GM06990 (cell line): ENCODE measurements at regions not wholly inside any gene's neighbourhood (a gene's known extent, or its start where the extent isn't known, plus 50 kb on each side); places are given as distances from the start of the nearest gene placed in this dataset.

ENCODE experiments used
- DNase-seq: peaks from one replicate; pipeline ENCODE4 v3.0.0-alpha.2; 2011; ENCODE audit not compliant: insufficient read length; ENCODE audit errors: extremely low read depth
- H3K27me3 ChIP-seq: replicated peaks from 2 replicates; pipeline ENCODE4 v1.6.0; 2011; ENCODE audit warnings: low read length; ENCODE audit not compliant: control insufficient read depth, insufficient read depth
- H3K36me3 ChIP-seq: 2 replicates; pipeline ENCODE4 v1.5.1; 2011; ENCODE audit warnings: low read length; ENCODE audit not compliant: control insufficient read depth, insufficient read depth
- H3K4me3 ChIP-seq: replicated peaks from 2 replicates; pipeline ENCODE4 v1.5.1; 2011; ENCODE audit warnings: low read depth, mild to moderate bottlenecking, control low read depth, low read length
- TF ChIP-seq, protein P1 (sequence below): IDR thresholded peaks from 2 replicates; pipeline ENCODE4 v1.5.1; 2011; ENCODE audit warnings: low read length, control low read depth, mild to moderate bottlenecking, inconsistent platforms; ENCODE audit not compliant: insufficient read depth, poor library complexity, severe bottlenecking

DNA sequence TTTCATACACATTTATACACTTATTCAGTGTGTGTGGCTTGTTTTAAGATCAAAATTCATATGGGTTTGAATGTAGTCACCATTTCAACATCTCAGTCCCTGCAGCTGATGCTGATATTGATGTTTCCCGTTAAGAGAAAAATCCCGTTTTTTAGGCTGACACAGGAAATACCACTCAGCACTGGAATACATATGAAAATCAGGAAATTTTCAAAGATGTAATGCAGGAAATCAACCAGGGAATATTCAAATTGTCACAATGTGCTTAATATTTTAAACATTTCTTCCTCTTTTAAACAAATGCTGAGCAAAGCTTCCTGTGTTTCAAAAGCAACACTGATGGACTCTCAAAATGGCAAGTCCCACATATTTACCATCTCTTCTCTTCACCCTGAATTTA, 94.5 kb upstream of the MARCKS start:
- no peak for DNase-seq
- H3K36me3 ChIP-seq: no peaks in the 10 kb centered on the region
- no peak overlapping the region for H3K4me3 ChIP-seq
- no peaks in the 10 kb centered on the region for H3K27me3 ChIP-seq
- TF ChIP-seq, protein P1, sequence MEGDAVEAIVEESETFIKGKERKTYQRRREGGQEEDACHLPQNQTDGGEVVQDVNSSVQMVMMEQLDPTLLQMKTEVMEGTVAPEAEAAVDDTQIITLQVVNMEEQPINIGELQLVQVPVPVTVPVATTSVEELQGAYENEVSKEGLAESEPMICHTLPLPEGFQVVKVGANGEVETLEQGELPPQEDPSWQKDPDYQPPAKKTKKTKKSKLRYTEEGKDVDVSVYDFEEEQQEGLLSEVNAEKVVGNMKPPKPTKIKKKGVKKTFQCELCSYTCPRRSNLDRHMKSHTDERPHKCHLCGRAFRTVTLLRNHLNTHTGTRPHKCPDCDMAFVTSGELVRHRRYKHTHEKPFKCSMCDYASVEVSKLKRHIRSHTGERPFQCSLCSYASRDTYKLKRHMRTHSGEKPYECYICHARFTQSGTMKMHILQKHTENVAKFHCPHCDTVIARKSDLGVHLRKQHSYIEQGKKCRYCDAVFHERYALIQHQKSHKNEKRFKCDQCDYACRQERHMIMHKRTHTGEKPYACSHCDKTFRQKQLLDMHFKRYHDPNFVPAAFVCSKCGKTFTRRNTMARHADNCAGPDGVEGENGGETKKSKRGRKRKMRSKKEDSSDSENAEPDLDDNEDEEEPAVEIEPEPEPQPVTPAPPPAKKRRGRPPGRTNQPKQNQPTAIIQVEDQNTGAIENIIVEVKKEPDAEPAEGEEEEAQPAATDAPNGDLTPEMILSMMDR: no peak

DNA sequence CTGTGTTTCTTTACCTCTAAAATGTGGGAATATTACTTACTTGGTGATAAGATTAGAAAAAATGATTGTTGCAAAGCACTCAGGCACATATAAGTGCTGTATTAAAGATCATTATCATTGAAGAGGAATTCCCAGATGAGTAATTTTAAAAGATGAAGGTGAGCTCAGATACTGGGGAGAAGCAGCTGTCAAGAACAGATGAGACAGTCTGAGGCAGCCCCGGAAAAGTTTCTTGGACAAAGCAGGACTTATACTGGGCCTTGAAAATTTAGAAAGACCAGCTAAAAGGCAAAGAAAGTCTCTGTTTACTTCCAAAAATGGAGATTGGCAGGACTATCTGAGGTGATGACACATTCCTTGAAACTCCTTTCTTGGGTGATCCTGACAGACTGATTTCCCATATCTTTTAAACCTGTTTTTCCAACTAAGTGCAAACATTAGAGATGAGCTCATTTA, 93.8 kb upstream of the MARCKS start:
- H3K4me3 ChIP-seq: no peak overlapping the region
- no peaks in the 10 kb centered on the region for H3K36me3 ChIP-seq
- no peaks in the 10 kb centered on the region for H3K27me3 ChIP-seq
- DNase-seq: peak; percentile 34
- TF ChIP-seq, protein P1: no peak

DNA sequence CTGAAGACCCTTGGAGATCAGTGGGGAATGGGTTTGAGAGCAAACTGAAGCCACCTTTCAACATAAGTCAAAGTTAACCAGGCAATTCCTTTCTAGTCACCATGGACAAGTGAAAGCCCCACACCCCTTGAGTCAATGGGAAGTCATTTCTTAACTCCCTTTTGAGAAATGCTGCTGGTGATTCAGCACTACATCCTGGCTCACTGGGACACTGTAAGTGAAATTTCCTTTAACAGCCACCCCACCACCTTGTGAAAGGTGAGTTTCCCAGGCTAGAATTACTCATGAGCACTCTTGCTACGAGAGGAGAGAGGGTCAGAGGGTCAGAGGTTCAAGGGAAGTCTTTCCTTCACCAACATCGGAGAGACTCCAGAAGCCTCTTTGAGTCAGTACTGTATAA, 93.3 kb upstream of the MARCKS start:
- no peaks in the 10 kb centered on the region for H3K36me3 ChIP-seq
- H3K4me3 ChIP-seq: no peak overlapping the region
- no peaks in the 10 kb centered on the region for H3K27me3 ChIP-seq
- peak; percentile 45 for DNase-seq
- TF ChIP-seq, protein P1: no peak

DNA sequence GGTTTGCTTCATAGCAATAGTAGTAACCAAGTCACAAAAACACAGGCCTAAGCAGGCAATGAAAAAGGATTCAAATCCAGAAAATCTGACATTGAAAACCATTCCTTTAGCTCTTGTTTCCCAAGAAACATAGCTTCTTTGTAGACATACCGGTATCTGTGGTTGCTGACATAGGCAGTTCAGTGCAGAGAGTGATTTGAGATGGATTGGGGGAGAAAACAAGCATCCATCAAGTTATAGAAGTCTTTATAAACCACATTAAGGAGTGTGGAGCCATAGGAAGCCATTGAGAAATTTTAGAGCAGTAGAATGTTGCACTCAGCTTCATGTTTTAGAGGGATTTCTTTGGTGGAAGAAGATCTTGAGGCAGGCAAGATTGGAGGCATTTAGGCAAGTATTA, 91.2 kb upstream of the MARCKS start:
- Histone ChIP-seq H3K36me3 (no peaks in the 10 kb centered on the region), H3K27me3 (no peaks in the 10 kb centered on the region), H3K4me3 (no peak overlapping the region)
- TF ChIP-seq, protein P1: no peak
- no peak for DNase-seq

DNA sequence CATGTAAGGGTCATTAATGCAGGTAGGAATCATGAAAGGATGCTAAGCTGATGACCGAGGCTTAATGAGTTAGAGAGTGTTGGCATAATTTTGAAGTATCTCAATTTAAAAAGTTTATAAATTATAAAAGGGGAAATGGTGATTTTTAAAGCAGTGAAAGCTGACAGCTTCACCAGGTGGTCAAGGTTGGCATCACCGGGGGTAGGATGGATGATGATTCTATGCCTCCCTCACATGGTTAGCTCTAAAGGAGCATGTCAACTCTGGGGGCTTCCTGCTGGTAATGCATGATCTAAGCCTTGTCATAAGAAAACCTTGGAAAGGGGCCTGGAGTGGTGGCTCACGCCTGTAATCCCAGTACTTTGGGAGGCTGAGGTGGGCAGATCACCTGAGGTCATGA, 89.2 kb upstream of the MARCKS start:
- H3K36me3 ChIP-seq: no peaks in the 10 kb centered on the region
- TF ChIP-seq, protein P1: no peak
- no peaks in the 10 kb centered on the region for H3K27me3 ChIP-seq
- DNase-seq: no peak
- no peak overlapping the region for H3K4me3 ChIP-seq

DNA sequence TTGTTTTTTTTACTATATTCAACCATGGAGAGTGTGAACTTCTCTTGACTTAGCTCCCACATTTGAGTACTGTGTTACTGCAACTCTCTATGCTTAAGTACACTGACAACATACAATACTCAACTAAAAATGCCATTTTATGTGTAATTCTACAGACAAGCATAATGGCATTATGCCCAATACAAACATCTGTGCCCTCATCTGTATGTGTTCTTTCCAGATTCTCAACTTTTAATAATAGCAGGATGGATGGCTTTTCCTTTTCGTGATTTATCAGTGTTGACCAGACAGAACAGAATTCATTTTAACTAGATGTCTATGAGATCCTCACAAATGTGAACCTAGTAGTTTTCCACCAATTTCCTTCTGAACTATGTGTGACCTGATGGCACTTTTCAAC, 84.2 kb upstream of the MARCKS start:
- DNase-seq: no peak
- H3K4me3 ChIP-seq: no peak overlapping the region
- no peaks in the 10 kb centered on the region for H3K36me3 ChIP-seq
- TF ChIP-seq, protein P1: no peak
- H3K27me3 ChIP-seq: no peaks in the 10 kb centered on the region
